WTC11 (cell line): ENCODE measurements at regions not wholly inside any gene's neighbourhood (a gene's known extent, or its start where the extent isn't known, plus 50 kb on each side); places are given as distances from the start of the nearest gene placed in this dataset.

Experiments
- ATAC-seq: fragments of 200-7000 bp; cut with Tn5 transposase; 2 replicates; pipeline ENCODE4 v1.10.0; 2021; ENCODE audit warnings: mild to moderate bottlenecking, moderate library complexity
- CTCF ChIA-PET: fragments of 300-600 bp; sonication (Branson Sonifier 250); formaldehyde crosslinking; loops from one replicate; lab custom pipeline; 2021; ENCODE audit warnings: antibody characterized with exemption; lab: Charles Lee
- POLR2A ChIA-PET: fragments of 350-600 bp; sonication (Branson Sonifier 250); formaldehyde crosslinking; loops from one replicate; lab custom pipeline; 2021; ENCODE audit warnings: antibody characterized with exemption; lab: Charles Lee
- DNase-seq: peaks from one replicate; pipeline ENCODE4 v3.0.0; 2021; ENCODE audit warnings: low spot score
- H3K27ac Mint-ChIP-seq: 2 replicates; pipeline ENCODE4 v1.8.0; 2021; ENCODE audit warnings: mixed read lengths
- H3K27me3 Mint-ChIP-seq: 2 replicates; pipeline ENCODE4 v1.8.0; 2021; ENCODE audit warnings: low read depth, mild to moderate bottlenecking, moderate library complexity, mixed read lengths
- H3K36me3 Mint-ChIP-seq: 2 replicates; pipeline ENCODE4 v1.8.0; 2021; ENCODE audit warnings: mixed read lengths
- H3K4me1 Mint-ChIP-seq: 2 replicates; pipeline ENCODE4 v1.8.0; 2022; ENCODE audit warnings: mixed read lengths
- H3K4me3 Mint-ChIP-seq: 2 replicates; pipeline ENCODE4 v1.8.0; 2021; ENCODE audit warnings: mild to moderate bottlenecking, moderate library complexity, mixed read lengths
- H3K9me3 Mint-ChIP-seq: 2 replicates; pipeline ENCODE4 v1.8.0; 2021; ENCODE audit warnings: mixed read lengths
- ATF6 ChIP-seq: sonication (generic); formaldehyde crosslinking; IDR thresholded peaks from 2 replicates; pipeline ENCODE4 v1.8.1; 2023; ENCODE audit warnings: mild to moderate bottlenecking, missing genetic modification reagents
- FOXJ3 ChIP-seq: sonication (generic); formaldehyde crosslinking; IDR thresholded peaks from 2 replicates; pipeline ENCODE4 v1.9.0; 2021; ENCODE audit warnings: missing genetic modification reagents, mild to moderate bottlenecking, borderline replicate concordance
- FOXP1 ChIP-seq: sonication (generic); formaldehyde crosslinking; IDR thresholded peaks from 2 replicates; pipeline ENCODE4 v1.8.0; 2022; ENCODE audit warnings: missing genetic modification reagents, mild to moderate bottlenecking, moderate library complexity, borderline replicate concordance
- GRHL2 ChIP-seq: fragments of 250-450 bp; sonication (Bioruptor Pico); IDR thresholded peaks from 2 replicates; pipeline ENCODE4 v1.8.0; 2022; ENCODE audit warnings: mild to moderate bottlenecking, moderate library complexity; ENCODE audit not compliant: insufficient replicate concordance, severe bottlenecking
- IRF1 ChIP-seq: sonication (generic); formaldehyde crosslinking; IDR thresholded peaks from 2 replicates; pipeline ENCODE4 v1.8.0; 2023; ENCODE audit warnings: missing genetic modification reagents
- KAT7 ChIP-seq: sonication (generic); formaldehyde crosslinking; IDR thresholded peaks from 2 replicates; pipeline ENCODE4 v1.8.1; 2023; ENCODE audit warnings: missing genetic modification reagents, mild to moderate bottlenecking, borderline replicate concordance
- NFE2L1 ChIP-seq: sonication (generic); formaldehyde crosslinking; IDR thresholded peaks from 2 replicates; pipeline ENCODE4 v1.8.1; 2023; ENCODE audit warnings: missing genetic modification reagents
- NFYB ChIP-seq: sonication (generic); formaldehyde crosslinking; conservative IDR thresholded peaks from 2 replicates; pipeline ENCODE4 v1.8.0; 2022; ENCODE audit warnings: low read depth, missing genetic modification reagents
- NR2C2 ChIP-seq: sonication (generic); formaldehyde crosslinking; IDR thresholded peaks from 2 replicates; pipeline ENCODE4 v1.8.0; 2022; ENCODE audit warnings: mild to moderate bottlenecking, missing genetic modification reagents
- RELA ChIP-seq: sonication (generic); formaldehyde crosslinking; IDR thresholded peaks from 2 replicates; pipeline ENCODE4 v1.8.1; 2022; ENCODE audit warnings: missing genetic modification reagents, mild to moderate bottlenecking, borderline replicate concordance
- RORB ChIP-seq: fragments of 250-450 bp; sonication (Bioruptor Pico); IDR thresholded peaks from 2 replicates; pipeline ENCODE4 v1.9.0; 2021; ENCODE audit warnings: mild to moderate bottlenecking
- SOX15 ChIP-seq: fragments of 250-450 bp; sonication (Bioruptor Pico); IDR thresholded peaks from 2 replicates; pipeline ENCODE4 v1.9.0; 2021; ENCODE audit warnings: mild to moderate bottlenecking
- STAT6 ChIP-seq: sonication (generic); formaldehyde crosslinking; conservative IDR thresholded peaks from 2 replicates; pipeline ENCODE4 v1.8.1; 2023; ENCODE audit warnings: mild to moderate bottlenecking, low read depth, missing genetic modification reagents, moderate library complexity
- TEAD1 ChIP-seq: sonication (generic); formaldehyde crosslinking; IDR thresholded peaks from 2 replicates; pipeline ENCODE4 v1.8.0; 2022; ENCODE audit warnings: mild to moderate bottlenecking, missing genetic modification reagents
- TP53 ChIP-seq: sonication (generic); formaldehyde crosslinking; IDR thresholded peaks from 2 replicates; pipeline ENCODE4 v1.8.1; 2023; ENCODE audit warnings: mild to moderate bottlenecking, missing genetic modification reagents
- ZMAT4 ChIP-seq: fragments of 250-450 bp; sonication (Bioruptor Pico); IDR thresholded peaks from 2 replicates; pipeline ENCODE4 v1.9.0; 2021; ENCODE audit warnings: mild to moderate bottlenecking
- ZNF281 ChIP-seq: sonication (generic); formaldehyde crosslinking; IDR thresholded peaks from 2 replicates; pipeline ENCODE4 v1.8.0; 2023; ENCODE audit warnings: mild to moderate bottlenecking, missing genetic modification reagents
- ZNF416 ChIP-seq: fragments of 250-450 bp; sonication (Bioruptor Pico); IDR thresholded peaks from 2 replicates; pipeline ENCODE4 v1.9.0; 2021; ENCODE audit warnings: mild to moderate bottlenecking, inconsistent platforms
- ZNF423 ChIP-seq: fragments of 250-450 bp; sonication (Bioruptor Pico); IDR thresholded peaks from 2 replicates; pipeline ENCODE4 v2.1.2; 2022; ENCODE audit warnings: mild to moderate bottlenecking, moderate library complexity

- H3K4me1 Mint-ChIP-seq, result peaks cover 13% of the 10 kb centered on the region
- no peak for TF ChIP-seq ZNF416 (CRISPR knock-in tag)
- no peak for TF ChIP-seq GRHL2
- TF ChIP-seq FOXP1, result no peak
- no peak for TF ChIP-seq IRF1 (CRISPR knock-in tag)
- TF ChIP-seq RORB (CRISPR knock-in tag), result no peak
- TF ChIP-seq NR2C2 (CRISPR knock-in tag), result no peak
- ChIA-PET CTCF (no interaction called here), POLR2A (interaction anchor here (0.6 kb wide), 2 partner anchors 69 to 271 kb away, joined by 3 to 4 read pairs; no protein-coding TSS in a partner anchor)
- H3K27ac Mint-ChIP-seq, result no peak overlapping the region
- no peak for ATAC-seq
- 0 out of 2 replicates have a peak, but pooled peaks cover 3% of the 10 kb centered on the region for H3K9me3 Mint-ChIP-seq
- DNase-seq, result no peak
- H3K27me3 Mint-ChIP-seq, result no peaks in the 10 kb centered on the region; the same call in 1 of the 2 replicates
- H3K36me3 Mint-ChIP-seq, result no peaks in the 10 kb centered on the region
- no peak overlapping the region for H3K4me3 Mint-ChIP-seq
These were observed 155.5 kb downstream of the GJA1 start for GRCh38 chr6:121590916-121591315.

- Mint-ChIP-seq H3K27ac (no peak overlapping the region), H3K4me1 (peaks cover 13% of the 10 kb centered on the region), H3K9me3 (0 out of 2 replicates have a peak, but pooled peaks cover 3% of the 10 kb centered on the region), H3K4me3 (no peak overlapping the region), H3K36me3 (no peaks in the 10 kb centered on the region), H3K27me3 (no peaks in the 10 kb centered on the region; the same call in 1 of the 2 replicates)
- ATAC-seq (no peak), DNase-seq (no peak)
- ChIA-PET POLR2A (interaction anchor here (0.7 kb wide), 3 partner anchors 8 to 1517 kb away, joined by 3 to 17 read pairs (median 12); no protein-coding TSS in a partner anchor), CTCF (interaction anchor here (0.6 to 0.7 kb wide), 2 partner anchors 257 to 592 kb away, joined by 3 read pairs; no protein-coding TSS in a partner anchor)
- TF ChIP-seq ZNF423 (CRISPR knock-in tag) (no peak), NFYB (CRISPR knock-in tag) (no peak), SOX15 (CRISPR knock-in tag) (no peak), ATF6 (CRISPR knock-in tag) (no peak), TEAD1 (CRISPR knock-in tag) (no peak), NFE2L1 (CRISPR knock-in tag) (no peak), GRHL2 (no peak), RELA (no peak), TP53 (CRISPR knock-in tag) (no peak), ZNF281 (CRISPR knock-in tag) (no peak)
These were observed 157.0 kb downstream of the GJA1 start for GRCh38 chr6:121592261-121592935.

- Mint-ChIP-seq H3K4me1 (peaks cover 13% of the 10 kb centered on the region), H3K36me3 (no peaks in the 10 kb centered on the region), H3K27me3 (no peaks in the 10 kb centered on the region; the same call in 1 of the 2 replicates), H3K4me3 (no peak overlapping the region), H3K9me3 (0 out of 2 replicates have a peak, but pooled peaks cover 3% of the 10 kb centered on the region), H3K27ac (no peak overlapping the region)
- ATAC-seq, result no peak
- DNase-seq, result no peak
- TF ChIP-seq FOXJ3 (no peak), KAT7 (CRISPR knock-in tag) (no peak), STAT6 (CRISPR knock-in tag) (no peak), NR2C2 (CRISPR knock-in tag) (no peak), ZMAT4 (CRISPR knock-in tag) (no peak), SOX15 (CRISPR knock-in tag) (no peak)
- ChIA-PET CTCF (no interaction called here), POLR2A (interaction anchor here (0.7 kb wide), 3 partner anchors 8 to 1517 kb away, joined by 3 to 17 read pairs (median 12); no protein-coding TSS in a partner anchor)
These were observed 157.7 kb downstream of the GJA1 start for GRCh38 chr6:121593011-121593641.
